NCI-H2107 (cell line): ENCODE measurements at regions not wholly inside any gene's neighbourhood (a gene's known extent, or its start where the extent isn't known, plus 50 kb on each side); places are given as distances from the start of the nearest gene placed in this dataset.

Experiments used
- DNase-seq: peaks from one replicate; lab custom pipeline; 2025; lab: John Stamatoyannopoulos, UW

GRCh38 chr2:160917850-160918249, 242.4 kb upstream of the TANK start:
- DNase-seq: no peak

GRCh38 chr2:160918258-160918657, 242.0 kb upstream of the TANK start:
- DNase-seq: no peak

- DNase-seq: no peak
These were observed 241.2 kb upstream of the TANK start for GRCh38 chr2:160918906-160919503.

GRCh38 chr2:160920061-160920460, 240.2 kb upstream of the TANK start:
- no peak for DNase-seq

- DNase-seq: no peak
These were observed 239.4 kb upstream of the TANK start for GRCh38 chr2:160920791-160921303.

- no peak for DNase-seq
These were observed 238.8 kb upstream of the TANK start for GRCh38 chr2:160921386-160921964.

- no peak for DNase-seq
These were observed 235.3 kb upstream of the TANK start for GRCh38 chr2:160924936-160925353.

- DNase-seq: no peak
These were observed 234.3 kb upstream of the TANK start for GRCh38 chr2:160925956-160926355.

- no peak for DNase-seq
These were observed 232.9 kb upstream of the TANK start for GRCh38 chr2:160927324-160927723.

GRCh38 chr2:160928854-160929301, 231.3 kb upstream of the TANK start:
- DNase-seq: no peak

GRCh38 chr2:160931531-160931930, 228.7 kb upstream of the TANK start:
- DNase-seq: no peak

GRCh38 chr2:160932960-160933359, 227.3 kb upstream of the TANK start:
- DNase-seq: no peak

GRCh38 chr2:160934263-160934662, 226.0 kb upstream of the TANK start:
- no peak for DNase-seq

- DNase-seq: no peak
These were observed 225.2 kb upstream of the TANK start for GRCh38 chr2:160934991-160935390.

- DNase-seq: no peak
These were observed 224.0 kb upstream of the TANK start for GRCh38 chr2:160936044-160936806.

GRCh38 chr2:160940271-160940670, 220.0 kb upstream of the TANK start:
- DNase-seq: no peak

- DNase-seq: no peak
These were observed 219.5 kb upstream of the TANK start for GRCh38 chr2:160940699-160941098.

GRCh38 chr2:160941290-160941846, 218.9 kb upstream of the TANK start:
- no peak for DNase-seq

- DNase-seq: no peak
These were observed 217.6 kb upstream of the TANK start for GRCh38 chr2:160942476-160943142.

GRCh38 chr2:160943414-160943813, 216.8 kb upstream of the TANK start:
- no peak for DNase-seq

GRCh38 chr2:160952464-160953254, 207.6 kb upstream of the TANK start:
- DNase-seq: no peak
